ENCODE measurements at regions not wholly inside any gene's neighbourhood (a gene's known extent, or its start where the extent isn't known, plus 50 kb on each side); places are given as distances from the start of the nearest gene placed in this dataset.
"Not testable (repeated sequence)": the region's sequence is repeated elsewhere in the genome, so short reads cannot be mapped to it uniquely, and the experiment has no call there.

DNA sequence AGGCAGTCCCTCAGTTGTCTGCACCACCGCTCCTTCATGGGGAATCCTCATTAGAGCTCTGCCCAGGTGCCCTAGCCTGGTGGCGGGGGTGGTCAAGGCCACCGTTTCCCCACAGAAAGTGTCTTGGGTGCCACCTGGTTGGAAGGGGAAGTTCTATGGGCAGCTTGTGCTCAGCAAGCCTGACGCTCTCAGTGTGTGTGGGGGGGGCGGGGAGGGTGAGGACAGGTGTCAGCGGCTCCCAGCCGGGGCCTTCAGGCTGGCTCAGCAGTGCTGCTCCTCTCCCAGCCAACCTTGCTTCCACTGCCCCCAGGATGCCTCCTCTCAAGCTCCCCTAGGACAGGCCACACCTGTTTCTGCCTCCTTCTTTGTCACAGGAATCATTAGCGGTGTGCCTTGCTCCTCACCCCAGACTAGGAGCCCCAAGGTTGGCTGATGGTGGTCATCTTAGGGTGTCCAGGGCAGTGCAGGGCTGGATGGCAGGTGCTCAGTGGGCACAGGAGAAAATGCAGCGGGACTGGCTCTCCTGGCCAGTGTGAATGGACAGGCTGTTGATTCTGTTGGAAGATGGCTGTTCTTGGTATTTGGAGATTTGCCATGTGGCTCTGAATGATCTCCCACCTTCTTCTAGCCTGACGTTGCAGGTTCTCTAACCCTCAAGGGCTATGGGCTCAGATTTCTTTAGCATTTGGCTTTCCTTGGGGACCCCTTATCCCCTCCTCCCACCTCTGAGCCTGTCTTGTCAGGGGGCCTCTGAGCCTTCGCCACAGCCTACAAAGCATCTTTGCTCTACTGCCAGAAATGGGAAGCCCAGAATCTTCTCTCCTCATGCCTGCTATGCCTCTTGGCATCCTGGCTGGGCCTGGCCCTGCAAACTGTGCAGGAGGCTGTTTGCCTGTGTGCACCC is 185.8 kb upstream of the HS6ST1 start:
- DNase-seq (ENCODE audit: low read depth in 2 of 2, low spot score in 1 of 2): no peak

DNA sequence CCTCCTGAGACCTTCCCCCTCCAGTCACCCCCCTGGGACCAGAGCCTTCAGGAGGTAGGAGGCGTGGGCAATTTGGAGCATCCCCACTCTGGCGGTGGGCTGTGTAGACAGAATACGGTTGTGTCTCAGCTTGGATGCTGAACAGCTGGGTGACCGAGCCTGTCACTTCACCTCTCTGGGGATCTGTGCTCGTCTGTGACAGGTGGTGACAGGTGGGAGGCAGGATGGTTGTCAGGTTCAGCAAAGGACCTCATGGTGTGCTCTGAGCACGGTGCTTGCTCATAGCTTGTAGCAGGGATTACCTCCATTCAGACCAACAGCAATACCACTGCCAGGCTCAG is 186.5 kb upstream of the HS6ST1 start:
- no peak for DNase-seq (ENCODE audit: low read depth in 2 of 2, low spot score in 1 of 2)

- no peak for DNase-seq (ENCODE audit: low read depth in 2 of 2, low spot score in 1 of 2)
These were observed 187.2 kb upstream of the HS6ST1 start for GRCh38 chr2:128505575-128506526.

- no peak for DNase-seq (ENCODE audit: low read depth in 2 of 2, low spot score in 1 of 2)
These were observed 187.9 kb upstream of the HS6ST1 start for GRCh38 chr2:128506534-128506933.

DNA sequence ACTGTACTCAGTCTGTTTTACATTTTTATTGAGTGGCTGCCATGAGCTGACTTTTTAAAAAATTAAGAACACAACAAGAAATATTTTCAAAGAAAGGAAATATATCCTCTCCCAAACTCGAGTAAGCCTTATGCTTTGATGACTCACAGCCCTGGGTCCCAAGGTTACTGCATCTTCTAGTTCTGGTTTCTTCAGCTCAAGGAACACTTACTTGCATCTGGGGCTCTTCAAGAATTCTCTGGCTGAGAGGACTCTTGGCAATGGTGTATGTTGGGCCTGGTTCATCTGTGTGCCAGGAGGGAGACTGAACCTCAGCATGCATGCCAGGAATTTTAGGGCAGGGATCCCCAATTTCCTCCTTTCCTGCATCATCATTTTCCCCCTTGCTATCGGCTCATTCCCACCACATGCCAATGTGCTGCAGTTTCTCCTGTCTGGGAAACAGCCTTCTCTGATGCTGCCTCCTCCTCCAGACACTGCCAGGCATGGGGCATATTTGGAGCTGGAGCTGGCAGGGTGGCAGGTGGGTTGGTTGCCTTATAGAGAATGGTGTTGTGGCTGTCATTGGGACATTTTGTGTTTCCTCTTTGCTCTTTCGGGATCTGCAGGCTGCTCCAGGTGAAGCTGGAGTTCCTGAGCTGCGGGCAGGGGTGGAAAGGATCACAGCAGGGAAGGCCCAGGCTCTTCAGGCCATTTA is 192.2 kb upstream of the HS6ST1 start:
- DNase-seq (ENCODE audit: low read depth in 2 of 2, low spot score in 1 of 2): no peak

GRCh38 chr2:128511731-128512378 is 193.2 kb upstream of the HS6ST1 start:
- no peak for DNase-seq (ENCODE audit: low read depth in 2 of 2, low spot score in 1 of 2)

GRCh38 chr2:128512379-128513115 is 193.9 kb upstream of the HS6ST1 start:
- no peak for DNase-seq (ENCODE audit: low read depth in 2 of 2, low spot score in 1 of 2)

DNA sequence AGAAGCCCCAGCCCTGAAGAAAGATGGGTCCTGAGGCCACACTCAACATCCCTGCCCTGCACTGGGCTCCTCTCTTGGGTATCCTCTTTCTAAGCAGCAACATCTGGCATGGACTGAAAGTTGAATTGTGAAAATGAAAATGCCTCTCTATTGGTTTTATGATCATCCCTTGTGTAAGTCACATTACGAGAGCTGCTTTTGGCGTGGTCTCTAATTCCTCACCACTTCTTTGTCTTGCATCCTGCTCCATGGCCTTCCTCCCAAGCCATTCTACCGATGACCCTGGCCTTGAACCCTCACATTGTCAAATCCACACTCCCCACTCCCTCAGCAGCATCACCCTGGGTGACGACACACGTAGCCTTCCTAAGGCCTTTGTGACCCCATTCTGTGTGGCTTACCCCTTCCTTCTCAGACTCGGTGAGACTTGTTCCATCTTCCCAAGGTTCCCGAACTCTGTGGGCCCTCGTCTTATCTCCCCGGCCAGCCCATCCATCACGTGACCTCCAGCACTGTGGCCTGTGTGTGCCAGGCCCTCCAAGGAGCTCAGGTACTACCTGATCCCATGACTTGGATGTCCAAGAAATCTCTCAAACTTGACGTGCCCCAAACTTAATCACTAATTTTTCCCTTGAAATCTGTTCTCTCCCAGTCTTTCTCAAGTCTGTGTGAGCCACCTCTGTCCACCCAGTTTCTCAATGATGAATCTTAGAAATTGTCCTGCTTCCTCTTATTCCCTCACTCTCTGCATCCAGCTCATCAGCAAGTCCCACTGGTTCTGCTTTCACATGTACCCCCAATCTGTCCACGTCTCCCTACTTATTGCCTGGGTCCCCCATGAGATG is 194.7 kb upstream of the HS6ST1 start:
- DNase-seq (ENCODE audit: low read depth in 2 of 2, low spot score in 1 of 2): no peak

- no peak for DNase-seq (ENCODE audit: low read depth in 2 of 2, low spot score in 1 of 2)
These were observed 195.3 kb upstream of the HS6ST1 start for GRCh38 chr2:128513961-128514283.

DNA sequence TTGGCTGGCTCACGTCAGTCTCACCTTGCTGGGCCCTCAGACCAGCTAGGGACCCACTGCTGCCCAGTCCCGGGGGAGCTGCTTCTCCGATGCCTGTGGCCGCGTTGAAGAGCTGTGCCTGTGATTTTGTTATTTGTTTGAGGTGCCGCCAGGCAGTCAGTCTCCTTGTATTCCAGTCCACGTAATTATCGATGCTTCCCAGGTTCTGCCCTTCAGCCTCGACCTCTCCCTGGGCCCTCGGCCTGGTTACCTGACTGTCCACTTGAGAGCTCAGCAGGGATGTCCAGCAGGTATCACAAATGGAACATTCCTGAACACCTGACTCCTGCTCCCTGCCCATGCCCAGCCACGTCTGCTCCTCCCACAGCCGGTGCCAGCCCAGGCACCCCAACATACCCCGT is 195.9 kb upstream of the HS6ST1 start:
- no peak for DNase-seq (ENCODE audit: low read depth in 2 of 2, low spot score in 1 of 2)

GRCh38 chr2:128516938-128517337 is 198.3 kb upstream of the HS6ST1 start:
- DNase-seq (ENCODE audit: low read depth in 2 of 2, low spot score in 1 of 2): no peak

GRCh38 chr2:128519028-128519427 is 200.4 kb upstream of the HS6ST1 start:
- DNase-seq (ENCODE audit: low read depth in 2 of 2, low spot score in 1 of 2): not testable (repeated sequence)

- DNase-seq (ENCODE audit: low read depth in 2 of 2, low spot score in 1 of 2): no peak
These were observed 201.0 kb upstream of the HS6ST1 start for GRCh38 chr2:128519517-128520215.

DNA sequence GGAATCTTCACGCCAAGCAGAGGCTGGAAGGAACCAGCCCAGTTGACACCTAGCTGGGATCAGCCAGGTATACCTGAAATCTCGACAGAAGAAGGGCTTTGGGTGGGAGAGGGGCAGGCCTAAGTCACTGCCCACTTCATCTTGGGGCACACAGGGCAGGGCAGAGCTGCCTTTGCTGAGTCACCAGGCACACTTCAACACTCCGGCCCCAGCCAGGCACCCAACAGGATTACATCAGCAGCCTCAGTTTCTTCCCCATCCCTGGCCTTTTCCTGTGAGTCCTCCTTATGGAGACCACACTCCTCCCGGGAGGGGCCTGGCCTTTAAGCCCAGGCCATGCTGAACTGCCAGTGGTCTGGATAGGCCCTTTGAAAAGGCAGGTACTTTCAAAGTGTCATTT is 201.7 kb upstream of the HS6ST1 start:
- DNase-seq (ENCODE audit: low read depth in 2 of 2, low spot score in 1 of 2): no peak

- DNase-seq (ENCODE audit: low read depth in 2 of 2, low spot score in 1 of 2): no peak
These were observed 202.1 kb upstream of the HS6ST1 start for GRCh38 chr2:128520791-128521190.

DNA sequence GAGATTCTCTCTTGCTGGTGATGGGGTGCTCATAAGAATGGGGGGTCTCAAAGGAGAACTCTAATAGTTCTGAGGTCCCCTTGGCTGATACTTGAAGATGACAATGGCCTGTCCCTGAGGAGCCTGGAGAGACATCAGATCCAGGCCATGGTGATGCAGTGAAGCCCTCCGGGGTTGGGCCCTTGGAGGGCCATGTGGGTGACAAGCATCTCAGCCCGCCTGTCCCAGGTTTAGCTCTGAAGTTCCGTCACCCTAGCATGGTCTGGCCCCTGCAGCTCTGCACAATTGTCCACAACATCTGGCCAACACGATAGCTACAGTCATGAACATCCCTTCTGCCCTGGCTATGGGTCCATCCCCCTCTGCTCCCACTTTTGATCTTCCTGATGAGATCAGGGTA is 202.8 kb upstream of the HS6ST1 start:
- DNase-seq (ENCODE audit: low read depth in 2 of 2, low spot score in 1 of 2): no peak

GRCh38 chr2:128522829-128523228 is 204.2 kb upstream of the HS6ST1 start:
- no peak for DNase-seq (ENCODE audit: low read depth in 2 of 2, low spot score in 1 of 2)

DNA sequence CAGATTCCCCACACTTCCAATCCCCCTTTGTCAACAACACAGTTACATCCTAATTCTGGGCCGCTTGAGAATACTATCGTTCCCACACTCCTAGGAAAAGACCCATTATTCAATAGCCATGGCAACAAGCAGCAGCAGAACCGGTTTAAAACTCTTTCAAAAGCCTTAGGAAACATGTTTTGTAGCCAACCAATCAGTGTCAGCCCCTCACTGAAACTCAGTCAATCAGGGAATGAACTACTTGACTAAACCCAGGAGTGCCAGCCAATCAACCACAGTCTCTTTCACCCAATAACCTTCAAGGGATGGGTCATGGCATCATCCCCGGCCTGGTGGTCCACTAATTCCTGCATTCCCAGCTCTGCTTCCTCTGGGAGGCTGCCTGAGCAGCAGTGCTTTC is 204.8 kb upstream of the HS6ST1 start:
- no peak for DNase-seq (ENCODE audit: low read depth in 2 of 2, low spot score in 1 of 2)

GRCh38 chr2:128524183-128524582 is 205.5 kb upstream of the HS6ST1 start:
- no peak for DNase-seq (ENCODE audit: low read depth in 2 of 2, low spot score in 1 of 2)
